ENCODE measurements at regions not wholly inside any gene's neighbourhood (a gene's known extent, or its start where the extent isn't known, plus 50 kb on each side); places are given as distances from the start of the nearest gene placed in this dataset.

DNA sequence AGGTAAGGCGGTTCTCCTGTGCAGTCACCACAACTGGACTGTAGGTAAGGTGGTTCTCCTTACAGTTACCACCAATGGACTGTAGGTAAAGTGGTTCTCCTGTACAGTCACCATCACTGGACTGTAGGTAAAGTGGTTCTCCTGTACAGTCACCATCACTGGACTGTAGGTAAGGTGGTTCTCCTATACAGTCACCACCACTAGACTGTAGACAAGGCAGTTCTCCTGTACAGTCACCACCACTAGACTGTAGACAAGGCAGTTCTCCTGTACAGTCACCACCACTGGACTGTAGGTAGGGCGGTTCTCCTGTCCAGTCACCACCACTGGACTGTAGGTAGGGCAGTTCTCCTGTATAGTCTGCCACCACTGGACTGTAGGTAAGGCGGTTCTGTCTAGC, 212.3 kb downstream of the TFAP2A start:
- Histone ChIP-seq H4K91ac (ENCODE audit: insufficient read depth, low read depth, low read length) (no peak overlapping the region), H3K4me1 (ENCODE audit: control insufficient read depth, insufficient read depth, low read length) (no peaks in the 10 kb centered on the region), H2BK20ac (ENCODE audit: low read depth, low read length) (no peak overlapping the region), H3K4ac (ENCODE audit: low read depth, low read length) (no peak overlapping the region), H4K20me1 (ENCODE audit: insufficient read depth, low read length) (no peaks in the 10 kb centered on the region), H3K27ac (ENCODE audit: insufficient read depth, low read length) (no peak overlapping the region), H2AK9ac (replicated peaks; ENCODE audit: low read depth, low read length, poor library complexity) (no peak overlapping the region), H3K36me3 (ENCODE audit: control insufficient read depth, insufficient read depth, low read length) (no peaks in the 10 kb centered on the region), H3K79me1 (ENCODE audit: low read depth in 1 of 2, low read length in 2 of 2) (no peaks in the 10 kb centered on the region), H4K8ac (ENCODE audit: low read depth in 2 of 2, low read length in 2 of 2) (no peak overlapping the region), H3K9me1 (ENCODE audit: insufficient read depth, low read length) (no peaks in the 10 kb centered on the region), H2AFZ (replicated peaks; ENCODE audit: low read length, poor library complexity) (no peak overlapping the region), H2BK15ac (ENCODE audit: low read depth, low read length) (no peak overlapping the region), H3K56ac (ENCODE audit: extremely low read depth, insufficient read depth, low read length) (no peak overlapping the region), H2AK5ac (ENCODE audit: low read depth, low read length) (no peak overlapping the region), H3K18ac (ENCODE audit: low read depth, low read length) (no peak overlapping the region), H2BK120ac (ENCODE audit: low read depth, low read length) (no peak overlapping the region), H3K9me3 (ENCODE audit: control insufficient read depth, insufficient read depth, low read length) (peaks cover 22% of the 10 kb centered on the region), H3K9ac (ENCODE audit: low read depth, low read length) (no peak overlapping the region), H3K23ac (ENCODE audit: low read depth, low read length) (no peak overlapping the region), H3K4me3 (ENCODE audit: insufficient read depth, low read depth, low read length) (no peak overlapping the region), H2BK5ac (ENCODE audit: low read depth, low read length, poor library complexity, severe bottlenecking) (no peak overlapping the region), H3K14ac (replicated peaks; ENCODE audit: low read depth, low read length) (no peak overlapping the region), H4K5ac (ENCODE audit: low read depth, low read length) (no peak overlapping the region), H3K27me3 (ENCODE audit: control insufficient read depth, insufficient read depth, low read length) (no peaks in the 10 kb centered on the region), H3K4me2 (ENCODE audit: low read depth, low read length) (no peak overlapping the region)
- intact Hi-C loops (cut with micrococcal nuclease): no loop called here
- no TSS peak for BruUV-seq (replicated peaks)
- ATAC-seq (ENCODE audit: low read depth) (no peak), DNase-seq (no peak)
- WGBS, 2 experiments (ENCODE audit: extremely low coverage in 2 of 2, insufficient read length in 1 of 2): no CpG with 5 or more reads among the region's 3 CpGs
- in situ Hi-C loops (cut with MboI; ENCODE audit: low sequenced_read_pairs): no loop called here
- ChIA-PET POLR2A (ENCODE audit: unreplicated experiment) (no interaction called here), CTCF (no interaction called here)
- dilution Hi-C loops (cut with HindIII; ENCODE audit: low sequenced_read_pairs, unreplicated experiment): no loop called here
- TF ChIP-seq FOS (IDR thresholded peaks at IDR 0.05; ENCODE audit: low read depth, low read length) (no peak), NFE2L2 (IDR thresholded peaks at IDR 0.05; ENCODE audit: low read depth, low read length) (no peak), RFX5 (IDR thresholded peaks at IDR 0.05; ENCODE audit: low read depth, low read length) (no peak), MAFK (IDR thresholded peaks at IDR 0.05; ENCODE audit: low read depth, low read length) (no peak), MAZ (IDR thresholded peaks at IDR 0.05; ENCODE audit: borderline replicate concordance, low read depth, low read length) (no peak), MXI1 (IDR thresholded peaks at IDR 0.05; ENCODE audit: borderline replicate concordance, low read depth, low read length) (no peak), CEBPB (IDR thresholded peaks at IDR 0.05; ENCODE audit: low read depth, low read length) (no peak), POLR2A (IDR thresholded peaks at IDR 0.05; ENCODE audit: low read depth, low read length) (no peak), RCOR1 (IDR thresholded peaks at IDR 0.05; ENCODE audit: insufficient replicate concordance, low read length) (no peak)
- TF ChIP-seq, protein P1, sequence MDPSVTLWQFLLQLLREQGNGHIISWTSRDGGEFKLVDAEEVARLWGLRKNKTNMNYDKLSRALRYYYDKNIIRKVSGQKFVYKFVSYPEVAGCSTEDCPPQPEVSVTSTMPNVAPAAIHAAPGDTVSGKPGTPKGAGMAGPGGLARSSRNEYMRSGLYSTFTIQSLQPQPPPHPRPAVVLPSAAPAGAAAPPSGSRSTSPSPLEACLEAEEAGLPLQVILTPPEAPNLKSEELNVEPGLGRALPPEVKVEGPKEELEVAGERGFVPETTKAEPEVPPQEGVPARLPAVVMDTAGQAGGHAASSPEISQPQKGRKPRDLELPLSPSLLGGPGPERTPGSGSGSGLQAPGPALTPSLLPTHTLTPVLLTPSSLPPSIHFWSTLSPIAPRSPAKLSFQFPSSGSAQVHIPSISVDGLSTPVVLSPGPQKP (IDR thresholded peaks at IDR 0.05; ENCODE audit: borderline replicate concordance, low read depth, low read length): no peak
- TF ChIP-seq, protein P2, sequence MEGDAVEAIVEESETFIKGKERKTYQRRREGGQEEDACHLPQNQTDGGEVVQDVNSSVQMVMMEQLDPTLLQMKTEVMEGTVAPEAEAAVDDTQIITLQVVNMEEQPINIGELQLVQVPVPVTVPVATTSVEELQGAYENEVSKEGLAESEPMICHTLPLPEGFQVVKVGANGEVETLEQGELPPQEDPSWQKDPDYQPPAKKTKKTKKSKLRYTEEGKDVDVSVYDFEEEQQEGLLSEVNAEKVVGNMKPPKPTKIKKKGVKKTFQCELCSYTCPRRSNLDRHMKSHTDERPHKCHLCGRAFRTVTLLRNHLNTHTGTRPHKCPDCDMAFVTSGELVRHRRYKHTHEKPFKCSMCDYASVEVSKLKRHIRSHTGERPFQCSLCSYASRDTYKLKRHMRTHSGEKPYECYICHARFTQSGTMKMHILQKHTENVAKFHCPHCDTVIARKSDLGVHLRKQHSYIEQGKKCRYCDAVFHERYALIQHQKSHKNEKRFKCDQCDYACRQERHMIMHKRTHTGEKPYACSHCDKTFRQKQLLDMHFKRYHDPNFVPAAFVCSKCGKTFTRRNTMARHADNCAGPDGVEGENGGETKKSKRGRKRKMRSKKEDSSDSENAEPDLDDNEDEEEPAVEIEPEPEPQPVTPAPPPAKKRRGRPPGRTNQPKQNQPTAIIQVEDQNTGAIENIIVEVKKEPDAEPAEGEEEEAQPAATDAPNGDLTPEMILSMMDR (conservative IDR thresholded peaks at IDR 0.05; ENCODE audit: low read depth, low read length): no peak
